HCT116 (cell line): ENCODE measurements at regions not wholly inside any gene's neighbourhood (a gene's known extent, or its start where the extent isn't known, plus 50 kb on each side); places are given as distances from the start of the nearest gene placed in this dataset.
"Not testable (repeated sequence)": the region's sequence is repeated elsewhere in the genome, so short reads cannot be mapped to it uniquely, and the experiment has no call there.

ENCODE experiments used
- ATAC-seq: fragments of 200-7000 bp; cut with Tn5 transposase; 2 replicates; pipeline ENCODE4 v1.9.1; 2020; ENCODE audit warnings: mild to moderate bottlenecking, moderate library complexity
- BruUV-seq: library from RNA; stranded (reverse); fragments of 400-500 nt; replicated peaks from 2 replicates; lab custom pipeline; 2021; lab: Mats Ljungman, UMichigan
- CTCF ChIA-PET: fragments of 300-600 bp; sonication (Branson Sonifier 250); formaldehyde crosslinking; loops from one replicate; lab custom pipeline; 2021; ENCODE audit warnings: antibody characterized with exemption; lab: Charles Lee
- POLR2A ChIA-PET: fragments of 300-600, 350-600 bp; sonication (Branson Sonifier 250); formaldehyde crosslinking; loops from one replicate; lab custom pipeline; 2021; ENCODE audit warnings: antibody characterized with exemption; lab: Charles Lee
- RAD21 ChIA-PET, 2 experiments: fragments of 300-600 bp; sonication (Branson Sonifier 250); formaldehyde crosslinking; loops; one replicate each; lab custom pipeline; 2023; ENCODE audit warnings: low total read pairs in 2 of 2; ENCODE audit not compliant: uncharacterized antibody in 2 of 2, unreplicated experiment in 2 of 2, low non-redundant PET in 1 of 2; lab: Charles Lee
- DNase-seq: peaks from one replicate; pipeline ENCODE4 v3.0.0-alpha.2; 2010; ENCODE audit warnings: low read depth, low spot score
- H2AFZ ChIP-seq: fragments of 200-600 bp; shearing (Covaris generic), sonication (generic); 2 replicates; pipeline ENCODE4 v1.6.1; 2017; ENCODE audit warnings: low read depth, mixed run types, mixed read lengths, antibody characterized with exemption, low read length; ENCODE audit not compliant: poor library complexity, severe bottlenecking
- H3K27ac ChIP-seq: 2 replicates; pipeline ENCODE4 v1.5.1; 2012; ENCODE audit warnings: low read depth, low read length
- H3K27me3 ChIP-seq: fragments of 200-600 bp; sonication (generic); 2 replicates; pipeline ENCODE4 v1.6.1; 2016; ENCODE audit warnings: mixed run types, low read length, mixed read lengths; ENCODE audit not compliant: insufficient read depth
- H3K36me3 ChIP-seq, 2 experiments: fragments of 200-500 bp in 1 of 2; fragments of 200-600 bp in 1 of 2; sonication (Bioruptor generic) in 1 of 2; sonication (generic) in 1 of 2; 2 replicates each; pipeline versions ENCODE4 v1.5.1 to v1.6.1; 2014 to 2016; ENCODE audit warnings: low read length in 2 of 2, inconsistent platforms in 1 of 2, mixed read lengths in 1 of 2, mixed run types in 1 of 2; ENCODE audit not compliant: insufficient read depth in 2 of 2, control insufficient read depth in 1 of 2
- H3K4me1 ChIP-seq, 2 experiments: fragments of 200-600 bp in 1 of 2; sonication (generic) in 1 of 2; 2 replicates each; pipeline versions ENCODE4 v1.5.1 to v1.6.1; 2012 to 2017; ENCODE audit warnings: low read length in 2 of 2, inconsistent platforms in 1 of 2, mild to moderate bottlenecking in 1 of 2, mixed read lengths in 1 of 2, mixed run types in 1 of 2, moderate library complexity in 1 of 2; ENCODE audit not compliant: insufficient read depth in 2 of 2, control insufficient read depth in 1 of 2
- H3K4me2 ChIP-seq: fragments of 200-600 bp; sonication (generic); 2 replicates; pipeline ENCODE4 v1.6.1; 2017; ENCODE audit warnings: mixed run types, low read length, mixed read lengths
- H3K4me3 ChIP-seq, 2 experiments: fragments of 200-600 bp in 1 of 2; sonication (generic) in 1 of 2; replicated peaks in 1 of 2; 2 replicates each; pipeline ENCODE4 v1.5.1; 2011 to 2016; ENCODE audit warnings: low read length in 2 of 2, control low read depth in 1 of 2, low read depth in 1 of 2, mild to moderate bottlenecking in 1 of 2, mixed read lengths in 1 of 2, mixed run types in 1 of 2
- H3K79me2 ChIP-seq: fragments of 200-600 bp; sonication (generic); 2 replicates; pipeline ENCODE4 v1.6.1; 2017; ENCODE audit warnings: mild to moderate bottlenecking, mixed run types, low read length, moderate library complexity, mixed read lengths; ENCODE audit not compliant: insufficient read depth
- H3K9ac ChIP-seq: fragments of 200-600 bp; sonication (generic); 2 replicates; pipeline ENCODE4 v1.6.1; 2016; ENCODE audit warnings: low read length, mixed read lengths
- H3K9me2 ChIP-seq: fragments of 200-600 bp; sonication (generic), shearing (Covaris generic); 2 replicates; pipeline ENCODE4 v1.6.1; 2017; ENCODE audit warnings: mixed run types, mild to moderate bottlenecking, moderate library complexity; ENCODE audit not compliant: insufficient read depth
- H3K9me3 ChIP-seq, 2 experiments: fragments of 200-500 bp in 1 of 2; fragments of 200-600 bp in 1 of 2; sonication (Bioruptor generic) in 1 of 2; sonication (generic) in 1 of 2; 2 replicates each; pipeline ENCODE4 v1.6.1; 2014 to 2017; ENCODE audit warnings: low read length in 2 of 2, mixed read lengths in 2 of 2, inconsistent platforms in 1 of 2, low read depth in 1 of 2, mild to moderate bottlenecking in 1 of 2, mixed run types in 1 of 2, moderate library complexity in 1 of 2; ENCODE audit not compliant: control insufficient read depth in 1 of 2, insufficient read depth in 1 of 2
- H4K20me1 ChIP-seq: fragments of 200-600 bp; sonication (generic), shearing (Covaris generic); 2 replicates; pipeline ENCODE4 v1.6.1; 2017; ENCODE audit warnings: mixed run types, mild to moderate bottlenecking, moderate library complexity; ENCODE audit not compliant: insufficient read depth
- CTCF ChIP-seq, 3 experiments: fragments of 200-600 bp in 1 of 3; sonication (generic) in 1 of 3; IDR thresholded peaks in 2 of 3; conservative IDR thresholded peaks in 1 of 3; 2 replicates each; pipeline ENCODE4 v1.5.1; 2012 to 2017; ENCODE audit warnings: low read depth in 2 of 3, low read length in 2 of 3, antibody characterized with exemption in 1 of 3, borderline replicate concordance in 1 of 3, control low read depth in 1 of 3, mild to moderate bottlenecking in 1 of 3, mixed read lengths in 1 of 3, mixed run types in 1 of 3, moderate library complexity in 1 of 3; ENCODE audit not compliant: insufficient read depth in 1 of 3
- RAD21 ChIP-seq: IDR thresholded peaks from 2 replicates; pipeline ENCODE4 v1.6.1; 2012; ENCODE audit warnings: low read depth, mild to moderate bottlenecking
- intact Hi-C: fragments of 100-400 bp; cut with micrococcal nuclease; formaldehyde crosslinking; loops from 2 replicates; pipeline ENCODE4 v1.10.0; 2022

- RAD21 ChIA-PET, H3K9me2 ChIP-seq, BruUV-seq, H2AFZ ChIP-seq, ATAC-seq, H3K9ac ChIP-seq, H3K9me3 ChIP-seq, intact Hi-C loops, H3K4me3 ChIP-seq, H3K27me3 ChIP-seq, H3K4me1 ChIP-seq, H3K79me2 ChIP-seq, POLR2A ChIA-PET, H4K20me1 ChIP-seq, DNase-seq, H3K36me3 ChIP-seq, H3K4me2 ChIP-seq, CTCF ChIA-PET, H3K27ac ChIP-seq: not testable (repeated sequence)
These were observed 84.8 kb upstream of the TEKT4 start for GRCh38 chr2:94786424-94786823.

GRCh38 chr2:94790169-94790568, 81.1 kb upstream of the TEKT4 start:
- H3K36me3 ChIP-seq, H3K9me2 ChIP-seq, H2AFZ ChIP-seq, H3K4me3 ChIP-seq, H3K79me2 ChIP-seq, H3K27ac ChIP-seq, H3K27me3 ChIP-seq, POLR2A ChIA-PET, ATAC-seq, RAD21 ChIA-PET, H3K9me3 ChIP-seq, H3K4me2 ChIP-seq, DNase-seq, intact Hi-C loops, CTCF ChIA-PET, H4K20me1 ChIP-seq, H3K9ac ChIP-seq, BruUV-seq, H3K4me1 ChIP-seq: not testable (repeated sequence)

GRCh38 chr2:94797235-94797634, 74.0 kb upstream of the TEKT4 start:
- H4K20me1 ChIP-seq, CTCF ChIA-PET, H3K4me3 ChIP-seq, BruUV-seq, H3K4me2 ChIP-seq, H3K9me3 ChIP-seq, H3K36me3 ChIP-seq, H3K4me1 ChIP-seq, H3K27ac ChIP-seq, intact Hi-C loops, RAD21 ChIA-PET, POLR2A ChIA-PET, H3K9ac ChIP-seq, H2AFZ ChIP-seq, H3K79me2 ChIP-seq, H3K9me2 ChIP-seq, ATAC-seq: not testable (repeated sequence)
- TF ChIP-seq RAD21 (peak; percentile 43), CTCF (IDR thresholded peaks at IDR 0.05 in 2 of 3, conservative IDR thresholded peaks at IDR 0.05 in 1 of 3; ENCODE audit: borderline replicate concordance in 1 of 3, insufficient read depth in 1 of 3, low read depth in 2 of 3, low read length in 2 of 3) (peak; percentile 21 to 44 (median 30); a peak in 3 of 6 replicates)
- peak; percentile 6 for DNase-seq
- peaks cover 20% of the 10 kb centered on the region for H3K27me3 ChIP-seq
